Ascending aorta (tissue), 2 donors: ENCODE measurements at regions not wholly inside any gene's neighbourhood (a gene's known extent, or its start where the extent isn't known, plus 50 kb on each side); places are given as distances from the start of the nearest gene placed in this dataset.
"Not testable (repeated sequence)": the region's sequence is repeated elsewhere in the genome, so short reads cannot be mapped to it uniquely, and the experiment has no call there.

Experiments used
- DNase-seq, 2 donors: peaks; one replicate each; pipeline ENCODE4 v3.0.0-alpha.2; 2019; ENCODE audit warnings: low spot score in 2 of 2
- H3K27ac ChIP-seq, 2 donors: fragments of 200-600 bp; sonication (generic); one replicate each; pipeline ENCODE4 v1.5.1; 2016 to 2017; ENCODE audit warnings: mild to moderate bottlenecking in 1 of 2
- H3K27me3 ChIP-seq: fragments of 200-600 bp; sonication (generic); one replicate; pipeline ENCODE4 v1.5.1; 2017
- H3K36me3 ChIP-seq, 2 donors: fragments of 200-600 bp; sonication (generic); one replicate each; pipeline ENCODE4 v1.5.1; 2016
- H3K4me1 ChIP-seq, 2 donors: fragments of 200-600 bp; sonication (generic); one replicate each; pipeline ENCODE4 v1.5.1; 2016 to 2017; ENCODE audit warnings: mild to moderate bottlenecking in 1 of 2
- H3K4me3 ChIP-seq, 2 donors: fragments of 200-600 bp; sonication (generic); one replicate each; pipeline ENCODE4 v1.5.1; 2016 to 2017; ENCODE audit warnings: mild to moderate bottlenecking in 1 of 2
- H3K9me3 ChIP-seq, 2 donors: fragments of 200-600 bp; sonication (generic); one replicate each; pipeline ENCODE4 v1.5.1; 2016
- CTCF ChIP-seq, 3 experiments: fragments of 200-600 bp in 2 of 3; fragments of 450-650 bp in 1 of 3; sonication (generic) in 2 of 3; IDR thresholded peaks; one replicate each; pipeline ENCODE4 v1.5.1; 2016 to 2019; ENCODE audit warnings: antibody characterized with exemption in 3 of 3, mild to moderate bottlenecking in 1 of 3, moderate library complexity in 1 of 3
- intact Hi-C: fragments of 100-400 bp; cut with DNase I; formaldehyde crosslinking; loops from one replicate; pipeline ENCODE4 v1.15.1; 2023

- no peak for TF ChIP-seq CTCF (IDR thresholded peaks at IDR 0.05)
- H3K4me1 ChIP-seq = no peaks in the 10 kb centered on the region
- intact Hi-C loops = loop anchor here (5.0 kb wide), 1 partner anchor 1677 kb away; no protein-coding TSS in a partner anchor
These were observed 758.1 kb downstream of the SH3BGRL start for GRCh38 chrX:81959964-81960363.

GRCh38 chrX:81974413-81974812 is 772.5 kb downstream of the SH3BGRL start:
- H3K27ac ChIP-seq, H3K9me3 ChIP-seq, H3K4me3 ChIP-seq, DNase-seq, H3K36me3 ChIP-seq, H3K4me1 ChIP-seq, H3K27me3 ChIP-seq, intact Hi-C loops: not testable (repeated sequence)

More at GRCh38 chrX:81959964-81960363, 758.1 kb downstream of the SH3BGRL start:
- H3K4me3 ChIP-seq = no peak overlapping the region
- no peaks in the 10 kb centered on the region for H3K27me3 ChIP-seq
- DNase-seq = no peak
- no peaks in the 10 kb centered on the region for H3K9me3 ChIP-seq
- no peak overlapping the region for H3K27ac ChIP-seq
- H3K36me3 ChIP-seq = no peaks in the 10 kb centered on the region

- H3K27ac ChIP-seq = no peak overlapping the region
- intact Hi-C loops = no loop called here
These were observed 778.1 kb downstream of the SH3BGRL start for GRCh38 chrX:81979806-81980515.

GRCh38 chrX:81987217-81987616 is 785.3 kb downstream of the SH3BGRL start:
- H3K27me3 ChIP-seq, H3K9me3 ChIP-seq, H3K4me1 ChIP-seq, intact Hi-C loops, H3K27ac ChIP-seq, H3K4me3 ChIP-seq, H3K36me3 ChIP-seq, DNase-seq: not testable (repeated sequence)

More at GRCh38 chrX:81979806-81980515, 778.1 kb downstream of the SH3BGRL start:
- no peak for TF ChIP-seq CTCF (IDR thresholded peaks at IDR 0.05)
- no peak for DNase-seq
- H3K9me3 ChIP-seq = no peaks in the 10 kb centered on the region
- H3K4me3 ChIP-seq = no peak overlapping the region
- no peaks in the 10 kb centered on the region for H3K36me3 ChIP-seq
- H3K4me1 ChIP-seq = no peaks in the 10 kb centered on the region
- H3K27me3 ChIP-seq = no peaks in the 10 kb centered on the region

- Histone ChIP-seq H3K27ac (no peak overlapping the region), H3K27me3 (no peaks in the 10 kb centered on the region), H3K4me3 (no peak overlapping the region), H3K4me1 (no peaks in the 10 kb centered on the region), H3K9me3 (peaks cover 0 to 14% of the 10 kb centered on the region in 2 donors), H3K36me3 (no peaks in the 10 kb centered on the region)
- no peak for DNase-seq
- intact Hi-C loops = no loop called here
- TF ChIP-seq CTCF (IDR thresholded peaks at IDR 0.05) = no peak
These were observed 794.3 kb downstream of the SH3BGRL start for GRCh38 chrX:81996166-81996565.

GRCh38 chrX:82029571-82030218 is 827.8 kb downstream of the SH3BGRL start:
- Histone ChIP-seq H3K27me3 (no peaks in the 10 kb centered on the region), H3K27ac (no peak overlapping the region), H3K9me3 (no peaks in the 10 kb centered on the region), H3K4me3 (no peak overlapping the region), H3K36me3 (no peaks in the 10 kb centered on the region), H3K4me1 (no peaks in the 10 kb centered on the region)
- DNase-seq = no peak
- intact Hi-C loops = no loop called here
- no peak for TF ChIP-seq CTCF (IDR thresholded peaks at IDR 0.05)
